ENCODE measurements at regions not wholly inside any gene's neighbourhood (a gene's known extent, or its start where the extent isn't known, plus 50 kb on each side); places are given as distances from the start of the nearest gene placed in this dataset.
A peak's percentile ranks its signal among the peaks of the same experiment; 100 is the strongest.

DNA sequence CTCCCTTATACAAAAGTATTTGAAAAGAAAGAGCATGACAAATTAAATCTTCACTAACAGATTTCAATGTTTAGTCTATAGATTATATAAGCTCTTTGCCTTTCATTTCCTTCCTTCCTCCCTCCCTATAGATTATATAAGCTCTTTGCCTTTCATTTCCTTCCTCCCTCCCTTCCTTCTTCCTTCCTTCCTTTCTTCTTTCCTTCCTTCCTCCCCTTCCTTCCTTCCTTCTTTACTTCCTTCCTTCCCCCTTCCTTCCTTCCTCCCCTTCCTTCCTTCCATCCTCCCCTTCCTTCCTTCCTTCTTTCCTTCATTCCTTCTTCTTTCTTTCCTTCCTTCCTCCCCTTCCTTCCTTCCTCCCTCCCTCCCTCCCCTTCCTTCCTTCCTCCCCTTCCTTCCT, 209.8 kb upstream of the CBLB start (continued):
- TF ChIP-seq CTCF (IDR thresholded peaks at IDR 0.05; ENCODE audit: low read depth, low read length, missing input control), result no peak
- no peak for TF ChIP-seq EGR1 (IDR thresholded peaks at IDR 0.05; ENCODE audit: low read depth in 2 of 2)
- no peak for TF ChIP-seq FOXA2 (IDR thresholded peaks at IDR 0.05)
- TF ChIP-seq NR2F2 (IDR thresholded peaks at IDR 0.05), result no peak
- TF ChIP-seq RAD21 (IDR thresholded peaks at IDR 0.05), result no peak
- TF ChIP-seq YY1 (IDR thresholded peaks at IDR 0.05), result no peak
- TF ChIP-seq RXRA (IDR thresholded peaks at IDR 0.05), result no peak
- TF ChIP-seq SP1 (IDR thresholded peaks at IDR 0.05), result no peak
- TF ChIP-seq JUND (IDR thresholded peaks at IDR 0.05), result no peak
- TF ChIP-seq TAF1 (conservative IDR thresholded peaks at IDR 0.05), result no peak

DNA sequence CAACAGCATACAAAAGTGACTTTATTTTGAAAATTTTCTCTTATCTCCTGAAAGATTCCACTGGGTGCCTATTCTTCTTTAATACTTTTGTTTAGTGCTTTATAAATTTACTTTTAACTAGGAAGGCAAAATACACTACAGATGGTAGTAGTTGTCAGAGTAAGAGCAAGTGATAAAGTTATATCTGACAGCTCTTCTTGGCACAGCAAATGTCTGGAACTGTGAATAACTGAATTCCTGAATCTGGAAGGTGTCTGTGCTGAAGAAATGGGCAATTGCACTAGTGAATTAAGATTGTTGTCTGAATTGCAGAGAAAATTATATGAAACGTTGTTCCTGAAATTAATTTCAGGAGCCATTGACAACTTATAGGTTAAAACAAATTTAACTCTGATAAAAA, 213.8 kb upstream of the CBLB start:
- no peak for DNase-seq (ENCODE audit: low spot score)
- no peak overlapping the region for H3K9ac ChIP-seq (ENCODE audit: low read depth in 1 of 2, low read length in 2 of 2)
- H3K36me3 ChIP-seq (ENCODE audit: control insufficient read depth in 4 of 4, insufficient read depth in 3 of 4, low read depth in 1 of 4, low read length in 3 of 4), result no peaks in the 10 kb centered on the region
- H3K9me3 ChIP-seq (ENCODE audit: control insufficient read depth in 4 of 4, low read length in 3 of 4), result no peaks in the 10 kb centered on the region
- TF ChIP-seq ATF3 (IDR thresholded peaks at IDR 0.05), result no peak
- TF ChIP-seq JUND (IDR thresholded peaks at IDR 0.05), result no peak
- no peak for TF ChIP-seq SP1 (IDR thresholded peaks at IDR 0.05)
- no peak for TF ChIP-seq YY1 (IDR thresholded peaks at IDR 0.05)
- no peak for TF ChIP-seq HNF4A (conservative IDR thresholded peaks at IDR 0.05)
- no peak for TF ChIP-seq RAD21 (IDR thresholded peaks at IDR 0.05)
- TF ChIP-seq ZBTB33 (IDR thresholded peaks at IDR 0.05), result no peak
- no peak for TF ChIP-seq HNF4G (IDR thresholded peaks at IDR 0.05)
- no peak for TF ChIP-seq FOXA1 (IDR thresholded peaks at IDR 0.05)
- TF ChIP-seq, protein P1, sequence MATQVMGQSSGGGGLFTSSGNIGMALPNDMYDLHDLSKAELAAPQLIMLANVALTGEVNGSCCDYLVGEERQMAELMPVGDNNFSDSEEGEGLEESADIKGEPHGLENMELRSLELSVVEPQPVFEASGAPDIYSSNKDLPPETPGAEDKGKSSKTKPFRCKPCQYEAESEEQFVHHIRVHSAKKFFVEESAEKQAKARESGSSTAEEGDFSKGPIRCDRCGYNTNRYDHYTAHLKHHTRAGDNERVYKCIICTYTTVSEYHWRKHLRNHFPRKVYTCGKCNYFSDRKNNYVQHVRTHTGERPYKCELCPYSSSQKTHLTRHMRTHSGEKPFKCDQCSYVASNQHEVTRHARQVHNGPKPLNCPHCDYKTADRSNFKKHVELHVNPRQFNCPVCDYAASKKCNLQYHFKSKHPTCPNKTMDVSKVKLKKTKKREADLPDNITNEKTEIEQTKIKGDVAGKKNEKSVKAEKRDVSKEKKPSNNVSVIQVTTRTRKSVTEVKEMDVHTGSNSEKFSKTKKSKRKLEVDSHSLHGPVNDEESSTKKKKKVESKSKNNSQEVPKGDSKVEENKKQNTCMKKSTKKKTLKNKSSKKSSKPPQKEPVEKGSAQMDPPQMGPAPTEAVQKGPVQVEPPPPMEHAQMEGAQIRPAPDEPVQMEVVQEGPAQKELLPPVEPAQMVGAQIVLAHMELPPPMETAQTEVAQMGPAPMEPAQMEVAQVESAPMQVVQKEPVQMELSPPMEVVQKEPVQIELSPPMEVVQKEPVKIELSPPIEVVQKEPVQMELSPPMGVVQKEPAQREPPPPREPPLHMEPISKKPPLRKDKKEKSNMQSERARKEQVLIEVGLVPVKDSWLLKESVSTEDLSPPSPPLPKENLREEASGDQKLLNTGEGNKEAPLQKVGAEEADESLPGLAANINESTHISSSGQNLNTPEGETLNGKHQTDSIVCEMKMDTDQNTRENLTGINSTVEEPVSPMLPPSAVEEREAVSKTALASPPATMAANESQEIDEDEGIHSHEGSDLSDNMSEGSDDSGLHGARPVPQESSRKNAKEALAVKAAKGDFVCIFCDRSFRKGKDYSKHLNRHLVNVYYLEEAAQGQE (IDR thresholded peaks at IDR 0.05), result no peak
- no peak for TF ChIP-seq TAF1 (conservative IDR thresholded peaks at IDR 0.05)
- no peak for TF ChIP-seq RXRA (IDR thresholded peaks at IDR 0.05)
- no peak for TF ChIP-seq GABPA (IDR thresholded peaks at IDR 0.05 in 1 of 2, conservative IDR thresholded peaks at IDR 0.05 in 1 of 2)
- TF ChIP-seq, protein P2, sequence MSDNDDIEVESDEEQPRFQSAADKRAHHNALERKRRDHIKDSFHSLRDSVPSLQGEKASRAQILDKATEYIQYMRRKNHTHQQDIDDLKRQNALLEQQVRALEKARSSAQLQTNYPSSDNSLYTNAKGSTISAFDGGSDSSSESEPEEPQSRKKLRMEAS (IDR thresholded peaks at IDR 0.05), result no peak
- TF ChIP-seq FOXA2 (IDR thresholded peaks at IDR 0.05), result no peak
- no peak for TF ChIP-seq CTCF (IDR thresholded peaks at IDR 0.05; ENCODE audit: low read depth, low read length, missing input control)
- TF ChIP-seq EGR1 (IDR thresholded peaks at IDR 0.05; ENCODE audit: low read depth in 2 of 2), result no peak
- TF ChIP-seq NR2F2 (IDR thresholded peaks at IDR 0.05), result no peak
- H3K27me3 ChIP-seq (ENCODE audit: control insufficient read depth in 4 of 4, insufficient read depth in 4 of 4, low read length in 3 of 4), result no peaks in the 10 kb centered on the region
- H3K27ac ChIP-seq (ENCODE audit: low read depth in 1 of 2, low read length in 2 of 2), result no peak overlapping the region
- H3K4me3 ChIP-seq (ENCODE audit: low read depth in 1 of 3, low read length in 3 of 3), result peak overlapping the region in 1 of 3 donors; percentile 22
- WGBS, result 40% methylated on average over 1 of the region's 1 CpG
- peaks cover 0 to 14% (median 4%) of the 10 kb centered on the region in 4 donors for H3K4me1 ChIP-seq (ENCODE audit: control insufficient read depth in 4 of 4, insufficient read depth in 4 of 4, low read length in 3 of 4)

Measured in liver (tissue), 8 donors.